Glutamatergic neuron (in vitro differentiated cells): ENCODE measurements at regions not wholly inside any gene's neighbourhood (a gene's known extent, or its start where the extent isn't known, plus 50 kb on each side); places are given as distances from the start of the nearest gene placed in this dataset.

Experiments
- DNase-seq: peaks from one replicate; pipeline ENCODE4 v3.0.0; 2022
- H3K27ac Mint-ChIP-seq: one replicate; pipeline ENCODE4 v1.8.0; 2020; ENCODE audit warnings: mild to moderate bottlenecking, mixed read lengths, inconsistent platforms; ENCODE audit not compliant: unreplicated experiment
- H3K27me3 Mint-ChIP-seq: one replicate; pipeline ENCODE4 v1.8.0; 2020; ENCODE audit warnings: mild to moderate bottlenecking, moderate library complexity, mixed read lengths, inconsistent platforms; ENCODE audit not compliant: unreplicated experiment
- H3K36me3 Mint-ChIP-seq: one replicate; pipeline ENCODE4 v1.8.0; 2020; ENCODE audit warnings: mild to moderate bottlenecking, mixed read lengths, inconsistent platforms; ENCODE audit not compliant: unreplicated experiment
- H3K4me1 Mint-ChIP-seq: one replicate; pipeline ENCODE4 v1.8.0; 2020; ENCODE audit warnings: mild to moderate bottlenecking, low read depth, mixed read lengths, inconsistent platforms; ENCODE audit not compliant: unreplicated experiment
- H3K4me3 Mint-ChIP-seq: one replicate; pipeline ENCODE4 v1.8.0; 2020; ENCODE audit warnings: mild to moderate bottlenecking, mixed read lengths, inconsistent platforms; ENCODE audit not compliant: unreplicated experiment
- H3K9me3 Mint-ChIP-seq: one replicate; pipeline ENCODE4 v1.8.0; 2020; ENCODE audit warnings: mild to moderate bottlenecking, moderate library complexity, mixed read lengths, inconsistent platforms; ENCODE audit not compliant: unreplicated experiment
- TF ChIP-seq, protein P1 (sequence below): fragments of 200-600 bp; sonication (generic); IDR thresholded peaks from one replicate; pipeline ENCODE4 v1.5.0; 2021; ENCODE audit not compliant: partially characterized antibody, unreplicated experiment

DNA sequence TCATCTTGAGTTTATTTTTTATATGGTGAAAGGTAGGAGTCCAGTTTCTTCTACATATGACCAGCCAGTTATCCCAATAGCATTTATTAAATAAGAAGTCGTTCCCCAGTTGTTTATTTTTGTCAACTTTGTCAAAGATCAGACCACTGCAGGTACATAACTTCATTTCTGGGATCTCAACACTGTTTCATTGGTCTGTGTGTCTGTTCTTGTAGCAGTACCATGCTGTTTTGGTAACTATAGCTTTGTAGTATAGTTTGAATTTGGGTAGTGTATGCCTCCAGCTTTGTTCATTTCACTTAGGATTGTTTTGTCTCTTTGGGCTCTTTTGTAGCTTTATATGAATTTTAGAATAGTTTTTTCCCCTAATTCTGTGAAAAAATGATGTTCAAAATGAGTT, 340.4 kb upstream of the PCDH20 start:
- no peak overlapping the region for H3K4me3 Mint-ChIP-seq
- no peak for DNase-seq
- H3K27ac Mint-ChIP-seq: no peak overlapping the region
- H3K4me1 Mint-ChIP-seq: no peaks in the 10 kb centered on the region
- TF ChIP-seq, protein P1, sequence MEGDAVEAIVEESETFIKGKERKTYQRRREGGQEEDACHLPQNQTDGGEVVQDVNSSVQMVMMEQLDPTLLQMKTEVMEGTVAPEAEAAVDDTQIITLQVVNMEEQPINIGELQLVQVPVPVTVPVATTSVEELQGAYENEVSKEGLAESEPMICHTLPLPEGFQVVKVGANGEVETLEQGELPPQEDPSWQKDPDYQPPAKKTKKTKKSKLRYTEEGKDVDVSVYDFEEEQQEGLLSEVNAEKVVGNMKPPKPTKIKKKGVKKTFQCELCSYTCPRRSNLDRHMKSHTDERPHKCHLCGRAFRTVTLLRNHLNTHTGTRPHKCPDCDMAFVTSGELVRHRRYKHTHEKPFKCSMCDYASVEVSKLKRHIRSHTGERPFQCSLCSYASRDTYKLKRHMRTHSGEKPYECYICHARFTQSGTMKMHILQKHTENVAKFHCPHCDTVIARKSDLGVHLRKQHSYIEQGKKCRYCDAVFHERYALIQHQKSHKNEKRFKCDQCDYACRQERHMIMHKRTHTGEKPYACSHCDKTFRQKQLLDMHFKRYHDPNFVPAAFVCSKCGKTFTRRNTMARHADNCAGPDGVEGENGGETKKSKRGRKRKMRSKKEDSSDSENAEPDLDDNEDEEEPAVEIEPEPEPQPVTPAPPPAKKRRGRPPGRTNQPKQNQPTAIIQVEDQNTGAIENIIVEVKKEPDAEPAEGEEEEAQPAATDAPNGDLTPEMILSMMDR: no peak
- H3K27me3 Mint-ChIP-seq: no peaks in the 10 kb centered on the region
- H3K9me3 Mint-ChIP-seq: peaks cover 2% of the 10 kb centered on the region
- H3K36me3 Mint-ChIP-seq: no peaks in the 10 kb centered on the region

DNA sequence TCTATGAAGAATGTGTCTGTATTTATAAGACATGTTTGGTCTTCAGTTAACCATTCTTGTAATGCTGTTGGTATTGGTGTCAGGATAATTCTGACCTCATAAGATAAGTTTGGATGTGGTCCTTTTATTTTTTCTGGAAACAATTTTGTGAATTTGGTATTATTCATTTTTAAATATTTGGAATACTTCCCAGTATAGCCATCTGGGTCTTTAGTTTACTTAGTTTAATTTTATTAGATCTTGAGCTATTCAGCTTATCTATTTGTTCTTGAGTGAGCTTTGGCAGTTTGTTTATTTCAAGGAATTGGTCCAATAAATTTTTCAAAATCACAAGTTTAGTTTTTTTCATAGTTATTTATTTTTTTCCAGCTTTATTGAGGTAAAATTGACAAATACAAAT, 335.4 kb upstream of the PCDH20 start:
- TF ChIP-seq, protein P1: no peak
- Mint-ChIP-seq H3K9me3 (peaks cover 2% of the 10 kb centered on the region), H3K27me3 (no peaks in the 10 kb centered on the region), H3K36me3 (no peaks in the 10 kb centered on the region), H3K4me3 (no peak overlapping the region), H3K4me1 (no peaks in the 10 kb centered on the region), H3K27ac (no peak overlapping the region)
- no peak for DNase-seq

DNA sequence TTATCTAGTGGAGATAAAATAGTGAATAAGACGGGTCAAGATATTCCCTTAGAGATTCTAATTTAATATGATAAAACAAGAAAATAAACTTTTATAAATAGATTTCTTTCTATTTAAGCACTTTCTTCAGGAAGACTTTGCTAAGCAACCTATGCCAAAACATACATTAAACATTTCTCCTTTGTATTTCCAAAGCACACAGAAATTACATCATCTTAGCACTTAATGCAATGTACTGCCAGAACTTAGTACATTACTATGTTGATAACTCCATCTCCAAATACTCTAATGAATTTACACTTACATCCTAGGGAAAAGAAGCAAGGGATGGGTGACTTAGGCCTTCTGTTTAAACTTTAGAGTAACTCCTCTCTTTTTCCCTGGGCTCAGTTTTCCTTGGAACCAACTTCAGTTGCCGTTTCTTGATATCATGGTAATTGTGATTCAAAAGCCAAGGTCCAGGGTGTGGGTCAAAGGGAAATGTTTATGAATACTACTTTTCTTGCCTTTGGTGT, 322.6 kb upstream of the PCDH20 start:
- no peaks in the 10 kb centered on the region for H3K9me3 Mint-ChIP-seq
- H3K27me3 Mint-ChIP-seq: no peaks in the 10 kb centered on the region
- DNase-seq: no peak
- TF ChIP-seq, protein P1: no peak
- no peaks in the 10 kb centered on the region for H3K36me3 Mint-ChIP-seq
- H3K27ac Mint-ChIP-seq: no peak overlapping the region
- H3K4me3 Mint-ChIP-seq: no peak overlapping the region
- H3K4me1 Mint-ChIP-seq: no peaks in the 10 kb centered on the region

DNA sequence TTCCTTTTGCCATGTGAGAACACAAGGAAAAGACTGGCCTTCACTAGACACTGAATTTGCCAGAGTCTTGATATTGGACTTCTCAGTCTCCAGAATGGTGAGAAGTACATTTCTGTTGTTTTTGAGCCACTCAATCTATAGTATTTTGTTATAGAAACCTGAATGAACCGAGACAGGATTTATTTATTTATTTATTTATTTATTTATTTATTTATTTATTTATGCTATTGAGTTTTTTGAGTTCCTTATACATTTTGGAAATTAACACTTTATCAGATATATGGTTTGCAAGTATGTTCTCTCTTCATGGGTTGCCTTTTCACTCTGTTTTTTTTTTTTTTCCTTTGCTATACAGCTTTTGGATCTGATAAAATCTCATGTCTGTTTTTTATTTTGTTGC, 319.0 kb upstream of the PCDH20 start:
- no peak for DNase-seq

DNA sequence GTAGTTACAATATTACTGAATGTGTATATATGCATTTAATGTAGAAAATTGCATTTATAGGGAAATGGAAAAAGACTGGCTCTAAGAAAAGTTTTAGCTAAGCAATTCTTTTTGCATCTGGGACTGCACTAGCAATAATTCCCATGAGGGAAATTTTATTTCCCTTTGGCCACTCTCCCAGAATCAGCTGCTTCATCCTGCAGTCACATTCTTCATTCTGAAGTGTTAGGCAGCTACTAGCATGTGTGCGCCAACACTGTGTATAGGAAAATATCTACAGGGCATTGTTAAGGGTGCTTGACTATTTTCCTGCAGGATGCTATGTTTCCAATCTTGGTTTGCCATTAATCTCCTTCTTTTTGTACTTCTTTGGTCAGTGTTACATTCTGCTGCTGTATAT, 312.8 kb upstream of the PCDH20 start:
- peaks cover 2% of the 10 kb centered on the region for H3K9me3 Mint-ChIP-seq
- peaks cover 4% of the 10 kb centered on the region for H3K36me3 Mint-ChIP-seq
- no peaks in the 10 kb centered on the region for H3K27me3 Mint-ChIP-seq
- no peak for DNase-seq
- TF ChIP-seq, protein P1: no peak
- no peak overlapping the region for H3K27ac Mint-ChIP-seq
- H3K4me3 Mint-ChIP-seq: no peak overlapping the region
- H3K4me1 Mint-ChIP-seq: peaks cover 3% of the 10 kb centered on the region

More for the DNA sequence above, 319.0 kb upstream of the PCDH20 start:
- Mint-ChIP-seq H3K4me3 (no peak overlapping the region), H3K27me3 (no peaks in the 10 kb centered on the region), H3K9me3 (peaks cover 1% of the 10 kb centered on the region), H3K4me1 (no peaks in the 10 kb centered on the region), H3K27ac (no peak overlapping the region), H3K36me3 (no peaks in the 10 kb centered on the region)
- TF ChIP-seq, protein P1: no peak
